HG02840 (cell line): ENCODE measurements at regions not wholly inside any gene's neighbourhood (a gene's known extent, or its start where the extent isn't known, plus 50 kb on each side); places are given as distances from the start of the nearest gene placed in this dataset.
"Not testable (repeated sequence)": the region's sequence is repeated elsewhere in the genome, so short reads cannot be mapped to it uniquely, and the experiment has no call there.

Source experiments
- ATAC-seq: cut with Tn5 transposase; IDR thresholded peaks from one replicate; pipeline ENCODE4 v1.9.1; 2021; ENCODE audit warnings: mild to moderate bottlenecking, moderate library complexity, moderate number of reproducible peaks; ENCODE audit not compliant: unreplicated experiment, low FRiP score

DNA sequence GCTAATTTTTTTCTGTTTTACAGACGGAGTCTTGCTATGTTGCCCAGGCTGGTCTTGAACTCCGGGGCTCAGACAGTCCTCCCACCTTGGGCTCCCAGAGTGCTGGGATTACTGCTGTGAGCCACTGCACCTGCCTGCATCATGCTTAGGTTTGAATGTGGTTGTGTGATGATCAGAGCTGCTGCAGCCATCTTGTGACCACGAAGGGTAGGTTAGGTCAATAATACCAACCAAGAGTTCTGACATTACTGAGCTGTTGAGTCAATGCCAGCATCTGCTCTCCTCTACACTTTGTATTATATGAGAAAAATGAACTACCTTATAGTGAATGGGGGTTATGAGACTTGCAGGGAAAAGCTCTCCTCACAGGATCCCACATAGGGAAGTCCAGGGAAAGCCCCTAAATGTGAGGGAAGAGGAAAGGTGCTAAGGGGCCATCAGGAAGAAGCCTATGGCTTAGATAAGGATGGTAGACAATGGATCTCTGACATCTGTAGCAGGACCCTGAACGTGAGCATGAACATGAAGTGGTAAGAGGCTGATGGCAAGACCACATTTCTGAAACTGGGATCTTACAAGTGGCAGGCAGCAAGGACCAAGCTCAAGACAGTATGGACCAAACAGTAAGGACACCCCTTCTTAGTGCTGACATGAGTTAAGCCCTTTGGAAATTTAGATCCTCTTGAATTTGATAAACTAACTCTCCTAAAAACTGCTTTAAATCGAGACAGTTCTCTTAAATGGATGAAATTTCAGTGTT lies 75.7 kb upstream of the ZNF169 start:
- ATAC-seq = no peak

DNA sequence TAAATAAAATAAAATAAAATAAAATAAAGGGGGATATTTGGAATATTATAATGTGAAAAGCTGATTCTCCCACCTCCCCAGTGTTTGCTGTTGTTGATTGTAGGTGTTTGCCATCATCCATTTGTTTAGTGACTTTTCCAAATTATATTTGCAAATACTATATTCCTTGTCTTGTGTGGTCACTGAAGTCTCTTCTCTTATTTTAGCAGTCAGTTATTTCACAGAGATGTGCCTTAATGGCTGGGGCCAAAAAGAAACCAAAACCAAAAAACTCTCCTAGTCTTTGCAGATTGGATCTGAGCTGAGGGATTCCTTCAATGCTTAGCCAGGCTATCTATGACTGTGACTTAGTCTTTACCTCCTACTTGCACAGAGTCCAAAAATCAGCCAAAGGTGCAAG lies 70.9 kb upstream of the ZNF169 start:
- no peak for ATAC-seq

- ATAC-seq = not testable (repeated sequence)
Observed at GRCh38 chr9:94191706-94192105, 67.4 kb upstream of the ZNF169 start.

- ATAC-seq = no peak
Observed at GRCh38 chr9:94198414-94198813, 60.7 kb upstream of the ZNF169 start.

DNA sequence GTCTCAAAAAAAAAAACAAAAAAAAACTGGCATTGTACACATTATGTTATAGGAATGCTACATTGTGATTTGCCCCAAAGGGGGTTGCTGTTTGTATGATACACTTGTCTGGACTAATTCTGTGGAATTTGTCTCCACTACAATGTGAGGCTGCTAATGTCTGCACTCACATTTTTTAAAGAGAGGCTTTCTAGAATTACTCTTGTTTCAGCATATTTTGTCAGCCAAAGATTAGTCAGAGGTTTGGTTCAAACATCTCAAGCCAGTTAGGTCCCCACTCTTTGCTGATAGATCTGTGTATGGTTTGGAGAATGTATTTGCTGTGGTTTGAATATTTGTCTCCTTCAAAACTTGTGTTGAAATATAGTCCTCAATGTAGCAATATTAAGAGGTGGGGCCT lies 59.3 kb upstream of the ZNF169 start:
- no peak for ATAC-seq

GRCh38 chr9:94204174-94204573 lies 54.9 kb upstream of the ZNF169 start:
- no peak for ATAC-seq

GRCh38 chr9:94207781-94208180 lies 51.3 kb upstream of the ZNF169 start:
- no peak for ATAC-seq
